GM23248 (cell line): ENCODE measurements at regions not wholly inside any gene's neighbourhood (a gene's known extent, or its start where the extent isn't known, plus 50 kb on each side); places are given as distances from the start of the nearest gene placed in this dataset.

Experiments
- EZH2 ChIP-seq: fragments of 200-600 bp; sonication (generic); IDR thresholded peaks from 2 replicates; pipeline ENCODE4 v1.6.1; 2018; ENCODE audit warnings: antibody characterized with exemption, mild to moderate bottlenecking; ENCODE audit not compliant: insufficient read depth, poor library complexity, severe bottlenecking
- EZH2phosphoT487 ChIP-seq: fragments of 200-600 bp; sonication (generic); IDR thresholded peaks from 2 replicates; pipeline ENCODE4 v1.6.1; 2018; ENCODE audit warnings: antibody characterized with exemption, moderate library complexity, mild to moderate bottlenecking, low read depth; ENCODE audit not compliant: insufficient read depth

GRCh38 chr12:25840678-25841465 lies 117.6 kb upstream of the RASSF8 start:
- TF ChIP-seq EZH2 = no peak
- no peak for TF ChIP-seq EZH2phosphoT487
